Neuronal stem cell (in vitro differentiated cells): ENCODE measurements at regions not wholly inside any gene's neighbourhood (a gene's known extent, or its start where the extent isn't known, plus 50 kb on each side); places are given as distances from the start of the nearest gene placed in this dataset.

Source experiments
- DNase-seq: peaks from one replicate; pipeline ENCODE4 v3.0.0-alpha.2; 2013; ENCODE audit warnings: low spot score
- H2AFZ ChIP-seq: one replicate; pipeline ENCODE4 v1.6.1; 2013; ENCODE audit warnings: mild to moderate bottlenecking, low read length, inconsistent platforms
- H2AK5ac ChIP-seq: 2 replicates; pipeline ENCODE4 v1.6.1; 2013; ENCODE audit warnings: low read depth, mild to moderate bottlenecking, inconsistent platforms, low read length, moderate library complexity, mixed read lengths
- H2BK120ac ChIP-seq: 2 replicates; pipeline ENCODE4 v1.6.1; 2013; ENCODE audit warnings: low read depth, mild to moderate bottlenecking, inconsistent platforms, low read length, moderate library complexity, mixed read lengths
- H2BK12ac ChIP-seq: one replicate; pipeline ENCODE4 v1.6.1; 2013; ENCODE audit warnings: low read length, inconsistent platforms
- H2BK15ac ChIP-seq: 2 replicates; pipeline ENCODE4 v1.6.1; 2013; ENCODE audit warnings: mild to moderate bottlenecking, low read length, inconsistent platforms, mixed read lengths
- H2BK5ac ChIP-seq: one replicate; pipeline ENCODE4 v1.6.1; 2013; ENCODE audit warnings: inconsistent platforms, mild to moderate bottlenecking, low read length, moderate library complexity
- H3K14ac ChIP-seq: one replicate; pipeline ENCODE4 v1.6.1; 2013; ENCODE audit warnings: low read length, inconsistent platforms
- H3K18ac ChIP-seq: 2 replicates; pipeline ENCODE4 v1.6.1; 2013; ENCODE audit warnings: low read length, inconsistent platforms
- H3K23ac ChIP-seq: 2 replicates; pipeline ENCODE4 v1.6.1; 2013; ENCODE audit warnings: low read depth, mild to moderate bottlenecking, mixed read lengths, low read length, inconsistent platforms; ENCODE audit not compliant: poor library complexity
- H3K27ac ChIP-seq: replicated peaks from 3 replicates; pipeline ENCODE4 v1.5.1; 2013; ENCODE audit warnings: low read length, inconsistent platforms
- H3K27me3 ChIP-seq, 3 experiments: 2 replicates each; pipeline ENCODE4 v1.6.1; 2013; ENCODE audit warnings: low read length in 3 of 3, mild to moderate bottlenecking in 2 of 3, inconsistent platforms in 1 of 3, low read depth in 1 of 3, mixed read lengths in 1 of 3, moderate library complexity in 1 of 3; ENCODE audit not compliant: control insufficient read depth in 3 of 3, insufficient read depth in 3 of 3
- H3K36me3 ChIP-seq, 2 donors: replicated peaks in 1 of 2; 2 replicates each; pipeline ENCODE4 v1.6.1; 2013; ENCODE audit warnings: low read length in 2 of 2; ENCODE audit not compliant: control insufficient read depth in 2 of 2, insufficient read depth in 2 of 2
- H3K4ac ChIP-seq: 2 replicates; pipeline ENCODE4 v1.6.1; 2013; ENCODE audit warnings: inconsistent platforms, mild to moderate bottlenecking, low read length, moderate library complexity
- H3K4me1 ChIP-seq, 2 donors: 1 replicate in 1 of 2; 2 replicates in 1 of 2; pipeline ENCODE4 v1.6.1; 2013; ENCODE audit warnings: low read length in 2 of 2, low read depth in 1 of 2; ENCODE audit not compliant: control insufficient read depth in 2 of 2, insufficient read depth in 1 of 2
- H3K4me2 ChIP-seq: one replicate; pipeline ENCODE4 v1.6.1; 2013; ENCODE audit warnings: mild to moderate bottlenecking, low read length, inconsistent platforms; ENCODE audit not compliant: insufficient read depth, poor library complexity, severe bottlenecking
- H3K4me3 ChIP-seq, 2 donors: 2 replicates each; pipeline ENCODE4 v1.5.1; 2013; ENCODE audit warnings: low read length in 2 of 2, mild to moderate bottlenecking in 2 of 2, inconsistent platforms in 1 of 2, moderate library complexity in 1 of 2
- H3K79me1 ChIP-seq: one replicate; pipeline ENCODE4 v1.6.1; 2013; ENCODE audit warnings: low read depth, mild to moderate bottlenecking, inconsistent platforms, low read length, moderate library complexity
- H3K9ac ChIP-seq: one replicate; pipeline ENCODE4 v1.6.1; 2013; ENCODE audit warnings: mild to moderate bottlenecking, low read depth, low read length, inconsistent platforms; ENCODE audit not compliant: poor library complexity
- H3K9me3 ChIP-seq, 2 donors: replicated peaks in 1 of 2; 2 replicates each; pipeline versions ENCODE3 to v1.6.1; 2013; ENCODE audit warnings: low read length in 2 of 2, mild to moderate bottlenecking in 2 of 2, inconsistent platforms in 1 of 2, low read depth in 1 of 2, mixed read lengths in 1 of 2, moderate library complexity in 1 of 2; ENCODE audit not compliant: control insufficient read depth in 2 of 2, insufficient read depth in 1 of 2
- H4K8ac ChIP-seq: one replicate; pipeline ENCODE4 v1.6.1; 2013; ENCODE audit warnings: low read depth, mild to moderate bottlenecking, inconsistent platforms, low read length, moderate library complexity
- H4K91ac ChIP-seq: one replicate; pipeline ENCODE4 v1.6.1; 2013; ENCODE audit warnings: low read length, low read depth, mild to moderate bottlenecking, inconsistent platforms; ENCODE audit not compliant: poor library complexity
- WGBS, 2 donors: extraction: QIAGEN DNeasy Blood & Tissue Kit; methylation state at CpG; one replicate each; pipeline ENCODE4 v1.1.7; 2013; ENCODE audit warnings: missing lambda C conversion rate in 2 of 2, mixed read lengths in 1 of 2; ENCODE audit not compliant: insufficient read length in 2 of 2, insufficient replicate concordance in 1 of 2; ENCODE audit errors: extremely low coverage in 2 of 2; 5-methylcytosine and 5-hydroxymethylcytosine counted together

DNA sequence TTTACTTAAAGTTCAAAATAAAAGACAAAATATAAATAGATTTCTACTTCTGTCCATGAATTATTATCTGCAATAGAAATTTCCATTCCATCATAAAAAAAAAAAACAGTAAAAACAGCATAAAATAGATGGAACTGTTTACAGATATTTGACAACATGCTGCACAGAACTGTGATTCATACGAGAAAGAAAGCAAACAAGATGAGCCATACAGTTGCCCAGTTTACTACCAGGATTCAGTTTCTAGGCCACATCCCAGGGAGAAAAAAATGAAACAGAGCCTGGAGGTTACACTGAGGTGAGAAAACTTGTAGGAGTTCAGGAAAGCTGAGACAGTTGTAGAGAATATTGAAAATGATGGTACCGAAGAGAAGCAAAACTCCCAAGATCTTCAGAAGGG lies 1426.9 kb upstream of the ACVR2A start:
- Histone ChIP-seq H3K4me3 (no peak overlapping the region), H3K4me2 (no peak overlapping the region), H3K18ac (no peak overlapping the region), H2AK5ac (no peak overlapping the region), H4K91ac (no peak overlapping the region), H3K9me3 (no peaks in the 10 kb centered on the region), H3K27me3 (no peaks in the 10 kb centered on the region), H3K27ac (no peak overlapping the region), H2BK15ac (no peak overlapping the region), H3K23ac (no peak overlapping the region), H4K8ac (no peak overlapping the region), H3K36me3 (no peaks in the 10 kb centered on the region), H3K4ac (no peak overlapping the region), H3K4me1 (no peaks in the 10 kb centered on the region), H2AFZ (peak overlapping the region; percentile 1), H3K14ac (no peak overlapping the region), H3K79me1 (no peaks in the 10 kb centered on the region), H2BK120ac (no peak overlapping the region), H2BK12ac (no peak overlapping the region), H2BK5ac (no peak overlapping the region), H3K9ac (no peak overlapping the region)
- no CpG with 5 or more reads among the region's 2 CpGs for WGBS, 2 donors
- DNase-seq: no peak

DNA sequence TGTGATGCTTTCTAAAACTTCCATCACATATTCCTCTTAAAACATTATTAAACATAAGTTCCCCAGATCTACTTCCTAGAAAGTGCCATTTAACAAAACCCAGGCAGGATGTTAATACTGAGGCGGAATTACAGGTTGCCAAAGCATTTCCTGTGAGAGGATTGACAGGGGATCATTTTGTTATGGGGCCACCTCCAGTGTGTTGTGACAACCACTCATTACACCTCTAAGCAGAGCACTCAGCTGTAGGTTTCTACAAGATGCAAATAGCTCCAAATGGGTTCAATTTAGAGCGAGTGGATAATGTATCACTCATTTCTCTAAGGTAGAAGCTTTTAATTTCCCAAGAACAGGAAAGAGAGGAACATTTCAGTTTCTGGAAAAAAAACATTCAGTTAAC lies 1429.5 kb upstream of the ACVR2A start:
- WGBS, 2 donors: no CpG with 5 or more reads among the region's 2 CpGs
- Histone ChIP-seq H2AFZ (peak overlapping the region; percentile 5), H2BK15ac (no peak overlapping the region), H3K4me1 (no peaks in the 10 kb centered on the region), H3K23ac (no peak overlapping the region), H4K8ac (no peak overlapping the region), H4K91ac (no peak overlapping the region), H3K27ac (no peak overlapping the region), H3K4me3 (no peak overlapping the region), H3K14ac (no peak overlapping the region), H2BK12ac (no peak overlapping the region), H3K9ac (no peak overlapping the region), H3K27me3 (no peaks in the 10 kb centered on the region), H3K79me1 (no peaks in the 10 kb centered on the region), H3K9me3 (no peaks in the 10 kb centered on the region), H3K4me2 (no peak overlapping the region), H3K4ac (no peak overlapping the region), H2AK5ac (no peak overlapping the region), H2BK5ac (no peak overlapping the region), H3K18ac (no peak overlapping the region), H3K36me3 (no peaks in the 10 kb centered on the region), H2BK120ac (no peak overlapping the region)
- no peak for DNase-seq

DNA sequence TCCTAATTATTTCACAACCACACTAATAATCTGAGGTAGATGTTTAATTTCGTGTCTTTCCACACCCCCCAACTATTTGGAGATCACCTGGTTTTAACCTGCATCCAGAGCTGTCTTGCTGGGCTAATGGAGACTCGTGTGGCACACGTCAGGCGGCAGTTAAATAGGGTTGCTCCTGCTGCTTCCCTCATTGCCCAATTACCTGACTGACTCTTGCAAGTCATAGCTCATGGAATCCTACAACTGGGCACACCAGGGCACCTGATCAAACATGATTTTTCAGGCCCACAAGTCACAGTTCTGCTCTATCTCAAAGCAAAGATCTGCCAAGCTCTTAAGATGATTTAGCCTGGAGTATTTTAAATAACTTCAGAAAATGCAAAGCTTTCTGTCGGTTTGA lies 1430.4 kb upstream of the ACVR2A start:
- Histone ChIP-seq H2AFZ (peak overlapping the region; percentile 15), H2BK5ac (no peak overlapping the region), H2AK5ac (no peak overlapping the region), H3K18ac (no peak overlapping the region), H3K79me1 (no peaks in the 10 kb centered on the region), H3K27me3 (no peaks in the 10 kb centered on the region), H2BK15ac (no peak overlapping the region), H3K9ac (no peak overlapping the region), H3K4me2 (no peak overlapping the region), H2BK120ac (no peak overlapping the region), H3K14ac (no peak overlapping the region), H2BK12ac (no peak overlapping the region), H3K4ac (no peak overlapping the region), H4K8ac (no peak overlapping the region), H3K27ac (no peak overlapping the region), H3K4me1 (no peaks in the 10 kb centered on the region), H3K23ac (no peak overlapping the region), H3K4me3 (no peak overlapping the region), H4K91ac (no peak overlapping the region), H3K36me3 (no peaks in the 10 kb centered on the region), H3K9me3 (no peaks in the 10 kb centered on the region)
- WGBS, 2 donors: no CpG with 5 or more reads among the region's 5 CpGs
- DNase-seq: no peak

DNA sequence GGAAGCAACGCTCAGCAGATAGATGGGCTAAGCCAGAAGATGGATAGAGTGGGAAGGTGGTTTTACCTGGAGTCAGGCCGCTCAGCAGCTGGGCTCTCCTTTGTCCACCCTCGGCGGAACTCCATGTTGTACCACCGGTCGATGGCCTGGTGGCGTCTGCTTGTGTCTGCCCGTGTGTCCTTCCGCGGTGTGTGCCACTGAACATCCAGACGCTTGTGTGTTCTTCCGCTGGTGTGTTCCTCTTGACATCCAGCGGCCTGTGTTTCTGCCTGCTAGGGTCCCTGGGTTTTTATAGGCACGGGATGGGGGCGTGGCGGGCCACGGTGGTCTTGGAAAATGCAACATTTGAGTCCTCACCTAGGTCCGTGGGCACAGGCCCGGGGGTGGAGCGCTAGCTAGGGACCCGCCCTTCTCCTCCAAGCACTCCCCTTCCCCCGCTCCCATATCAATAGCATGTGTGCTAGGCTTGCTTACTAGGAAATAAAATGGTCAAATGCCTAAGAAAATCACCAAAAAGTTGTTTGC lies 1431.7 kb upstream of the ACVR2A start:
- Histone ChIP-seq H3K4me3 (no peak overlapping the region), H3K4ac (no peak overlapping the region), H3K4me2 (no peak overlapping the region), H2BK120ac (no peak overlapping the region), H2BK12ac (no peak overlapping the region), H3K23ac (peak overlapping the region; percentile 40), H2BK5ac (no peak overlapping the region), H2AFZ (no peak overlapping the region), H3K18ac (peak overlapping the region; percentile 44), H3K9ac (no peak overlapping the region), H3K79me1 (no peaks in the 10 kb centered on the region), H3K27me3 (no peaks in the 10 kb centered on the region), H3K4me1 (no peaks in the 10 kb centered on the region), H2BK15ac (no peak overlapping the region), H3K27ac (no peak overlapping the region), H4K91ac (no peak overlapping the region), H3K36me3 (no peaks in the 10 kb centered on the region), H3K9me3 (no peaks in the 10 kb centered on the region), H2AK5ac (no peak overlapping the region), H4K8ac (no peak overlapping the region), H3K14ac (no peak overlapping the region)
- no CpG with 5 or more reads among the region's 22 CpGs for WGBS, 2 donors
- no peak for DNase-seq
